SK-N-MC (cell line): ENCODE measurements at regions not wholly inside any gene's neighbourhood (a gene's known extent, or its start where the extent isn't known, plus 50 kb on each side); places are given as distances from the start of the nearest gene placed in this dataset.

Experiments
- DNase-seq: peaks from one replicate; pipeline ENCODE4 v3.0.0-alpha.2; 2011; ENCODE audit warnings: low read depth, low spot score
- H3K27ac ChIP-seq: fragments of 200-600 bp; sonication (generic); 2 replicates; pipeline ENCODE4 v1.5.1; 2016; ENCODE audit warnings: mixed run types
- H3K36me3 ChIP-seq: fragments of 200-600 bp; sonication (generic); 2 replicates; pipeline ENCODE4 v1.6.1; 2017; ENCODE audit warnings: antibody characterized with exemption, low read length, mixed read lengths; ENCODE audit not compliant: insufficient read depth
- H3K4me3 ChIP-seq: fragments of 200-600 bp; sonication (generic); 2 replicates; pipeline ENCODE4 v1.5.1; 2016
- H3K9ac ChIP-seq: fragments of 200-600 bp; sonication (generic); 2 replicates; pipeline ENCODE4 v1.8.0; 2017; ENCODE audit warnings: mixed run types, mixed read lengths; ENCODE audit not compliant: insufficient read length
- H3K9me3 ChIP-seq: fragments of 200-600 bp; sonication (generic); 2 replicates; pipeline ENCODE4 v1.6.1; 2017; ENCODE audit warnings: low read depth, mild to moderate bottlenecking, antibody characterized with exemption, low read length, moderate library complexity, mixed read lengths
- EZH2 ChIP-seq: fragments of 200-600 bp; sonication (generic); IDR thresholded peaks from one replicate; pipeline ENCODE4 v1.6.1; 2017; ENCODE audit warnings: antibody characterized with exemption
- FOXP2 ChIP-seq: optimal IDR thresholded peaks from 2 replicates; pipeline ENCODE3; 2011; ENCODE audit warnings: mild to moderate bottlenecking, moderate library complexity; ENCODE audit not compliant: insufficient read depth; ENCODE audit errors: extremely low read length, control extremely low read depth
- POLR2AphosphoS5 ChIP-seq: IDR thresholded peaks from 2 replicates; pipeline ENCODE4 v1.6.1; 2012; ENCODE audit warnings: mild to moderate bottlenecking, low read depth, low read length, borderline replicate concordance

GRCh38 chr2:126406267-126406666 is 249.7 kb upstream of the GYPC start:
- DNase-seq = no peak
- H3K9ac ChIP-seq = no peak overlapping the region
- no peaks in the 10 kb centered on the region for H3K36me3 ChIP-seq
- H3K4me3 ChIP-seq = no peak overlapping the region
- H3K27ac ChIP-seq = no peak overlapping the region
- TF ChIP-seq EZH2 (no peak), POLR2AphosphoS5 (no peak), FOXP2 (no peak)
- no peaks in the 10 kb centered on the region for H3K9me3 ChIP-seq

- no peak overlapping the region for H3K9ac ChIP-seq
- H3K4me3 ChIP-seq = no peak overlapping the region
- no peak for TF ChIP-seq POLR2AphosphoS5
- TF ChIP-seq EZH2 = no peak
- no peak for TF ChIP-seq FOXP2
- no peak overlapping the region for H3K27ac ChIP-seq
- H3K9me3 ChIP-seq = no peaks in the 10 kb centered on the region
- H3K36me3 ChIP-seq = no peaks in the 10 kb centered on the region
- no peak for DNase-seq
Measured at GRCh38 chr2:126408671-126409070, 247.3 kb upstream of the GYPC start.

GRCh38 chr2:126409850-126410249 is 246.1 kb upstream of the GYPC start:
- no peak for TF ChIP-seq FOXP2
- no peak for TF ChIP-seq EZH2
- TF ChIP-seq POLR2AphosphoS5 = no peak
- Histone ChIP-seq H3K36me3 (no peaks in the 10 kb centered on the region), H3K9ac (no peak overlapping the region), H3K9me3 (no peaks in the 10 kb centered on the region), H3K4me3 (no peak overlapping the region), H3K27ac (no peak overlapping the region)
- no peak for DNase-seq

GRCh38 chr2:126413079-126413478 is 242.9 kb upstream of the GYPC start:
- TF ChIP-seq FOXP2 = no peak
- Histone ChIP-seq H3K27ac (no peak overlapping the region), H3K4me3 (no peak overlapping the region), H3K9ac (no peak overlapping the region), H3K9me3 (no peaks in the 10 kb centered on the region), H3K36me3 (no peaks in the 10 kb centered on the region)
- DNase-seq = no peak

GRCh38 chr2:126419403-126419802 is 236.6 kb upstream of the GYPC start:
- Histone ChIP-seq H3K9me3 (no peaks in the 10 kb centered on the region), H3K27ac (no peak overlapping the region), H3K36me3 (no peaks in the 10 kb centered on the region), H3K4me3 (no peak overlapping the region), H3K9ac (no peak overlapping the region)
- DNase-seq = no peak
- TF ChIP-seq POLR2AphosphoS5 (no peak), FOXP2 (no peak), EZH2 (no peak)

GRCh38 chr2:126425943-126426342 is 230.0 kb upstream of the GYPC start:
- no peak for DNase-seq
- no peak overlapping the region for H3K27ac ChIP-seq
- TF ChIP-seq POLR2AphosphoS5 (no peak), EZH2 (no peak), FOXP2 (no peak)
- no peaks in the 10 kb centered on the region for H3K9me3 ChIP-seq
- no peaks in the 10 kb centered on the region for H3K36me3 ChIP-seq
- no peak overlapping the region for H3K9ac ChIP-seq
- no peak overlapping the region for H3K4me3 ChIP-seq

- no peak overlapping the region for H3K9ac ChIP-seq
- no peak overlapping the region for H3K4me3 ChIP-seq
- H3K27ac ChIP-seq = no peak overlapping the region
- TF ChIP-seq EZH2 (no peak), FOXP2 (no peak), POLR2AphosphoS5 (no peak)
- H3K36me3 ChIP-seq = no peaks in the 10 kb centered on the region
- no peak for DNase-seq
- no peaks in the 10 kb centered on the region for H3K9me3 ChIP-seq
Measured at GRCh38 chr2:126429103-126429502, 226.9 kb upstream of the GYPC start.

- Histone ChIP-seq H3K27ac (no peak overlapping the region), H3K36me3 (no peaks in the 10 kb centered on the region), H3K9ac (no peak overlapping the region), H3K9me3 (no peaks in the 10 kb centered on the region), H3K4me3 (no peak overlapping the region)
- DNase-seq = no peak
- TF ChIP-seq EZH2 (no peak), FOXP2 (no peak), POLR2AphosphoS5 (no peak)
Measured at GRCh38 chr2:126431136-126431535, 224.8 kb upstream of the GYPC start.

- H3K9ac ChIP-seq = no peak overlapping the region
- no peaks in the 10 kb centered on the region for H3K9me3 ChIP-seq
- no peak for DNase-seq
- no peak overlapping the region for H3K27ac ChIP-seq
- TF ChIP-seq POLR2AphosphoS5 (no peak), FOXP2 (no peak), EZH2 (no peak)
- H3K36me3 ChIP-seq = no peaks in the 10 kb centered on the region
- no peak overlapping the region for H3K4me3 ChIP-seq
Measured at GRCh38 chr2:126436411-126436810, 219.5 kb upstream of the GYPC start.
